UCSD-AML1 (cell line): ENCODE measurements at regions not wholly inside any gene's neighbourhood (a gene's known extent, or its start where the extent isn't known, plus 50 kb on each side); places are given as distances from the start of the nearest gene placed in this dataset.
A peak's percentile ranks its signal among the peaks of the same experiment; 100 is the strongest.

ENCODE experiments used
- DNase-seq: peaks from one replicate; lab custom pipeline; 2025; ENCODE audit not compliant: unreplicated experiment; lab: John Stamatoyannopoulos, UW

- no peak for DNase-seq
Measured at GRCh38 chr3:118541796-118542195, 492.9 kb downstream of the IGSF11 start.

GRCh38 chr3:118543832-118544231 lies 490.8 kb downstream of the IGSF11 start:
- no peak for DNase-seq

- DNase-seq: no peak
Measured at GRCh38 chr3:118544458-118544857, 490.2 kb downstream of the IGSF11 start.

GRCh38 chr3:118548434-118548833 lies 486.2 kb downstream of the IGSF11 start:
- DNase-seq: no peak

GRCh38 chr3:118550122-118550521 lies 484.5 kb downstream of the IGSF11 start:
- no peak for DNase-seq

GRCh38 chr3:118550556-118550955 lies 484.1 kb downstream of the IGSF11 start:
- DNase-seq: no peak

GRCh38 chr3:118554148-118554838 lies 480.4 kb downstream of the IGSF11 start:
- no peak for DNase-seq

GRCh38 chr3:118556983-118557382 lies 477.7 kb downstream of the IGSF11 start:
- DNase-seq: no peak

- DNase-seq: no peak
Measured at GRCh38 chr3:118557513-118557912, 477.1 kb downstream of the IGSF11 start.

- DNase-seq: no peak
Measured at GRCh38 chr3:118559286-118559685, 475.4 kb downstream of the IGSF11 start.

- DNase-seq: no peak
Measured at GRCh38 chr3:118564800-118565199, 469.8 kb downstream of the IGSF11 start.

GRCh38 chr3:118573912-118574311 lies 460.7 kb downstream of the IGSF11 start:
- DNase-seq: no peak

- no peak for DNase-seq
Measured at GRCh38 chr3:118577055-118577777, 457.4 kb downstream of the IGSF11 start.

- no peak for DNase-seq
Measured at GRCh38 chr3:118578559-118578958, 456.1 kb downstream of the IGSF11 start.

GRCh38 chr3:118587037-118587741 lies 447.5 kb downstream of the IGSF11 start:
- DNase-seq: no peak

GRCh38 chr3:118587847-118588246 lies 446.8 kb downstream of the IGSF11 start:
- no peak for DNase-seq

- DNase-seq: no peak
Measured at GRCh38 chr3:118593277-118593670, 441.4 kb downstream of the IGSF11 start.

- DNase-seq: no peak
Measured at GRCh38 chr3:118597184-118597583, 437.5 kb downstream of the IGSF11 start.

GRCh38 chr3:118607915-118608820 lies 426.5 kb downstream of the IGSF11 start:
- no peak for DNase-seq

GRCh38 chr3:118618247-118619040 lies 416.2 kb downstream of the IGSF11 start:
- DNase-seq: peak; percentile 8
